ENCODE measurements at regions not wholly inside any gene's neighbourhood (a gene's known extent, or its start where the extent isn't known, plus 50 kb on each side); places are given as distances from the start of the nearest gene placed in this dataset.
"Not testable (repeated sequence)": the region's sequence is repeated elsewhere in the genome, so short reads cannot be mapped to it uniquely, and the experiment has no call there.

DNA sequence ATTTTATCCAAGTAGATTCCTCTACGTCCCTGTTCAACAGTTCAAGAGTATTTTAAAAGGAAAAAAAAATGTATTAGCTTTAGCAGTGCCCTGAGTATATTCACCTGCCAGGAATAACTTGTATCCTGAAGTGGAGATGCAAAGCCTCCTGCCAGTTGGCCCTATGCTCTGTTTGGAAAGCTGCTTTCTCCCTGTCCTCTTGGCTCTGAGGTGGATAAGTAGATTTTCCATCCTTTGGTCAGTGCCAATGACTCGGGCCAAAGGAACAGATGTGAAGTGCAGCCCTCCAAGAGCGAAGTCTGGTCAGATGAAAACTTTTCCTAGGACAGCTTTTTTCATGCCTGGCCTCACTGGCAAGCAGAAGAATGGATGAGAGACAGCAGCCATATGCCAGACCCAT lies 839.9 kb upstream of the TENM4 start:
- no peak for DNase-seq

DNA sequence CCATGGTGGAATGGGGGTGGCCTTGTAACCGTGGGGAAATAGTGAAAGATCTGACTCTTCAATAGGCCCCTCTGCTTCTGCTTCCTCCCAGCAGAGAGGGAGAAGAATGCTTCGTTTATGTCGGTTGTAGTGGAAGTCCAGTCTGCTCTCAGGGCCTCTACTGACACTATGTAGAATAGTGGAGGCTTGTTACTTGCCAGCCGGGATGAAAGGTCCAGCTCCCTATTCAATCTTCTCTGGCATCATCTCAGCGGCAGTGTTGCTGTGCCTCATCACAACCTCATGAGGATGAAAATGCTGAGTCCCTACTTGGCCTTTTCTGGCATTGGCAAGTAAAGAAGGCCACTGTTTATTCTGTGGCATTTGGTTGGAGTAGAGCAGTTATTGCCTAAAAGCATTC lies 820.9 kb upstream of the TENM4 start:
- no peak for DNase-seq

- not testable (repeated sequence) for DNase-seq
Measured at GRCh38 chr11:80257319-80258015, 816.6 kb upstream of the TENM4 start.

- DNase-seq = no peak
Measured at GRCh38 chr11:80255021-80255420, 814.2 kb upstream of the TENM4 start.

GRCh38 chr11:80241766-80242165 lies 800.9 kb upstream of the TENM4 start:
- DNase-seq = peak; percentile 7

GRCh38 chr11:80240245-80240644 lies 799.4 kb upstream of the TENM4 start:
- no peak for DNase-seq

GRCh38 chr11:80239217-80239616 lies 798.4 kb upstream of the TENM4 start:
- no peak for DNase-seq

- DNase-seq = no peak
Measured at GRCh38 chr11:80227915-80228314, 787.1 kb upstream of the TENM4 start.

GRCh38 chr11:80214413-80214812 lies 773.6 kb upstream of the TENM4 start:
- DNase-seq = no peak

- DNase-seq = no peak
Measured at GRCh38 chr11:80211673-80212072, 770.8 kb upstream of the TENM4 start.

GRCh38 chr11:80204021-80204420 lies 763.2 kb upstream of the TENM4 start:
- no peak for DNase-seq

DNA sequence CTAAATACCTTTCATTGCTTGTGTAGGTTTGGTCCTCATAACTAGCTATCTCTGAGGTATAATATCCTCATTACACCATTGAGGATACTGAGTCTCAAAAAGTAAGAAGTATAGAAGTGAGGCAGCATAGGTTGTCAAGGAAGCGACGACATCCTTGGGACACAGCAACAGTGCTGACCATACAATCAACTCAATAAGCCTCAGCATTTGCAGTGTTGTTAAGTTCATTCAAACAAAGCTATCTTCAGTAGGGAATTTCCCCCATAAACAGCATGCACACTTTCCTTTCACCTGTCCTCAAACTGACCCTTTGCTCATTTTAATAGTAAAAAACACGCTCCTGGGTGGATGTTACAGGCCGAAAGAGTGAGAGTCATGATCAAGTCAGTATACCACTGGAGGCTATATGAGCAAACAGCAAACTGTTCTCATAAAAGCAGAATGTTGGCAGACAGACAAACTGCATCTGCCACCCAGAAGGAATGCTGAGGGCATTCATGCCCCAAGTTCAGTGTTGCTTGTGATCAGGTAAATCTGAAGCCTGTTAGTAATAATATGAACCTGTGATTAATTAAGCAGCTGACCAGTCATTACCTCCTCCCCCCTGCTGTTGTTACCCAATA lies 756.2 kb upstream of the TENM4 start:
- DNase-seq = no peak

DNA sequence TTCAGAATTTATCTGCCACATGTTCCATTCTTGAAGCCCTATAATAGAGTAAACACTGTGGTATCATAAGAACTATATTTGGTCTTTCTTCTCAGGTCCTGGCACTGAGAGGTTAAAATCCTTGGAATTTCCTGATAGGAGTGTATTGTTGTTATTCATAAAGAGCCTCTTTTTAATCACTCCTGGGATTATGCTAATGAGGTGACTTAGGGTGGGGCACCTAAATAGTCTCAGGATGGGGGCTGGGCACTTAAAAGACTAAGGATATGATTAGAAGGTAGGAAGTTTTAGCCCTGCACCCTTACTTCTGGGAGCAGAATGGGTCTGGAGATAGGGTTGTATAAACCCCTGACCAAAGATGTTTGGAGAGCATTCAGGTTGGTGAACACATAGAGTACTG lies 755.2 kb upstream of the TENM4 start:
- no peak for DNase-seq

DNA sequence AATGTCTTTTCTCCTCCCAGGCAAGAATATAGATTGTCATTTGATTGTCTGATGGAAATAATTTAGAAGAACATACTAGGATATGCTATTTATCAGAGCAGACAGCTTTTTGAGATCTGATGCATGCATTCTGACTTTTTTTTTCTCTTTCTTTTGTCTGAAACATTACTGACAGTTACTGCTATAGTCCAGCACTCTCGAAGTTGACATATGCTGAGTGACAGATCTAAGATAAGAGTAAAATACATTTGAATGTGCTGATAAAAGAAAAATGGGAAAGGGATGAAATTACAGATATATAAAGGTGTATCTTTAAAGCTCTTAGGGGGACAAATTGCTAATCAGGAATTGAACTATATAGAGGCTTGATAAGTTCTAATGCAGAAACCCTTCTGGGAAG lies 753.8 kb upstream of the TENM4 start:
- DNase-seq = no peak

DNA sequence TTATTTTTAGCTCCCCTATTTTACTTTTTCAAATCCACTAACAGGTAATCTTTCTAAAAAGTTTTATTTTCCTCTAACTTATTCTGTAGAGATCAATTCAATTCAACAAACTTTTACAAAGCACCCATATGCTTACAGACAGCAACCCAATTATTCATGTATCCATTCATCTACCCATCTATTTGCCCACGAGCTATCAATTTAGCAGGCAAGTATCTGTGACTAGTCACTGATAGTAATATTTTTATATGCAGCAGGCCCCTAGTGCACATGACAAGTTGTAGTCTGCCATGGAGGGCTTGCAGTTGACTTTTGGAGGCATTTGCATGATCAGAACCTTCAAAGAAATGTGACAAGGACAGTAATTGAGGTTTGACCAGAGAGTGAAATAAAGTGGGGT lies 753.2 kb upstream of the TENM4 start:
- no peak for DNase-seq

- no peak for DNase-seq
Measured at GRCh38 chr11:80188076-80188627, 747.3 kb upstream of the TENM4 start.

- no peak for DNase-seq
Measured at GRCh38 chr11:80186692-80187091, 745.9 kb upstream of the TENM4 start.

DNA sequence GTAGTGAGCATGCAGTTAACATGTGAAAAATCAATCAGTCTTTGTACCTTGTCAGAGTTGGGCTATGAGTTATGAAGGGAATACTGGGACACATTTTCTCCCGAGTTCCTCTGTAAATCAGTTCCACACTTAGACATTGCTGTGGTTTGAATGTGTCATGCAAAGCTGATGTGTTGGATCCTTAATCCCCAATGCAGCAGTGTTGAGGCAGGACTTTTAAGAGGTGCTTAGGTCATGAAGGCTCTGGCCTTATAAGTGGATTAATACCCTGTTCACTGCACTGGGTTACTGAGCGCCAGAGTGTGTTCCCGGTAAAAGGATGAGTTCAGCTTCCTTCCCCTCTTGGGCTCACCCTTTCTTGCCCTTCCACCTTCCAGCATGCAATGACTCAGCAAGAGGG lies 742.1 kb upstream of the TENM4 start:
- no peak for DNase-seq

DNA sequence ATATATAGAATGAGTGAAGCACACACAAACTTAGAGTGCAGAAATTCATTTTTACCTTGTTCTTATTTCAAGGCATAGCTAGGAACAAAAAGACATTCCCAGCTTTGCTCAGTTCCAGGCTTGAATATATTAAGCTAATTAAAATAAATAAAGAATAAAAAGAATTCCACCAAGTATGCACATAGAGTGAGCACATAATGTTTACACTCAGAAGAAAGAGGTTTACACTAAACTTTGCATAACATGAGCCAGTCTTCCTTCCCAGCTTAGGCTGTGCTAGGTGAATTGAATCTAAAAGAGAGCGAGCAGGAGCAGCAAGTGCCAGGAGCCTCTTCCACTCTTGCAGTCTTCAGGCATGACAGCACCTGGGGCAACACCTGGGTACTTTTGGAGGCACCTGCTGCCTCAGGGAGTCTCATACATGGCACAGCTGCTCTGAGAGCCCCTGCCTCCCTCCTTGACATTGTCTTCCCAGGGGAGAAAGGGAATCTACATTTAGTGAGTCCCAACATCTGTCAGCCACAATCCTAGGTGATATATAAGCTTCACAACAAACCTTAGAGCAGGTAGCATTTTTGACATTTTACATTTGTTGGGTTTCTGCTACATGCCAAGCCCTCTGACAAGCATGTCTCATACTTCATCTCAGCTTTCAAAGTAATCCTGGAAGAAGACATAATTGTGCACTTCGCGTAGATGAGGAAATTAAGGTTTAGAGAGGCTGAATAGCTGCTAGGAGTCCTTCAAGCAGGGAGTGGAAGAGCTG lies 732.7 kb upstream of the TENM4 start:
- no peak for DNase-seq

DNA sequence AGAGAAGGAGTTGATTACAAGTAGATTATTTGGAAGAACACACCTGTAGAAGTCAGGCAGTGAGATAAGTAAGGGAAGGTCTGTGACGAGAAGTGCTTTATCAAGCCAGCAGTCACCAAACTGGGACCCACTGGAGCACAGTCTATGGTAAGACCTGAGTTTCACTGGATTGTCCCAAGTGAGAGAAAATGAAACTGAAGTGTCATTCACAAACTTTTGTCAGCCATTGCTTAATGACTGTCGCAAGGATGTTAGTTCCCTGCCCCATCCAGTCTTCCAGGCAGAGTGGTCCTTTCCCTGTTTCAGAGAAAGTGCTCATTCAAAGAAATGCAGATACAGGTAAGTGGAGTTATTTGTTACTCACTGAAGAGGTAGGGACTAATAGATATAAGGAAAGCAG lies 728.0 kb upstream of the TENM4 start:
- no peak for DNase-seq

- DNase-seq = peak; percentile 13
Measured at GRCh38 chr11:80167766-80168165, 726.9 kb upstream of the TENM4 start.

DNA sequence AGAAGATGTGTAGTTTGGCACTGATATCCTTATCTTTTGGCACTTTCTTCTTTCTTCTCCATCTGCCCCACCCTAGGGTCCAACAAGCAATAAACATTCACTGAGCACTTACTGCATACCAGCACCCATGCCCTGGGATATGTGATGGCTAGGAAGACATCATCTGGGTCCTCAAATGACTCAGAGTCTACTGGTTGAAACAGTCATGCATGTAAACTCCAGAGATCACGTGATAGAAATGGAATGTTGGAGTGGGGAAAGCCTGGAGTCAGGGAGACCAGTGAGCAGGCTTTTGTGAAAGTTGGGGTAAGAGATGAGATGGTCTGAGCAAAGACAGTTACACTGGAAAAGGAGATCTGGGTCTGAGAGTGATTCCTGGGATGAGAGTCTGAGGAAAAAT lies 724.9 kb upstream of the TENM4 start:
- DNase-seq = peak; percentile 22

- DNase-seq = no peak
Measured at GRCh38 chr11:80163441-80163840, 722.6 kb upstream of the TENM4 start.

GRCh38 chr11:80163011-80163410 lies 722.2 kb upstream of the TENM4 start:
- no peak for DNase-seq
